Fibroblast of lung (primary cell): ENCODE measurements at regions not wholly inside any gene's neighbourhood (a gene's known extent, or its start where the extent isn't known, plus 50 kb on each side); places are given as distances from the start of the nearest gene placed in this dataset.

Source experiments
- CTCF ChIP-seq, 2 donors: IDR thresholded peaks in 1 of 2; conservative IDR thresholded peaks in 1 of 2; 1 replicate in 1 of 2; 2 replicates in 1 of 2; pipeline ENCODE4 v1.5.1; 2011 to 2012; ENCODE audit warnings: low read length in 2 of 2, control low read depth in 1 of 2, inconsistent platforms in 1 of 2, low read depth in 1 of 2, mild to moderate bottlenecking in 1 of 2
- EZH2 ChIP-seq: IDR thresholded peaks from 2 replicates; pipeline ENCODE4 v1.5.1; 2012; ENCODE audit warnings: low read length, control low read depth, mild to moderate bottlenecking; ENCODE audit errors: missing control alignments

GRCh38 chr7:15016315-15016667, 113.7 kb upstream of the DGKB start:
- no peak for TF ChIP-seq CTCF (conservative IDR thresholded peaks at IDR 0.05 in 1 of 2, IDR thresholded peaks at IDR 0.05 in 1 of 2; ENCODE audit: low read depth in 1 of 2, low read length in 2 of 2)
- TF ChIP-seq EZH2, result no peak
